Activated T-cell treated with anti-CD3 and anti-CD28 coated beads, Interleukin-2, amount 50 U/mL, for 4 hours (primary cell): ENCODE measurements at regions not wholly inside any gene's neighbourhood (a gene's known extent, or its start where the extent isn't known, plus 50 kb on each side); places are given as distances from the start of the nearest gene placed in this dataset.

Experiments used
- ATAC-seq, 2 donors: fragments of 200-7000 bp; cut with Tn5 transposase; one replicate each; pipeline ENCODE4 v1.10.0; 2021
- DNase-seq: peaks from one replicate; pipeline ENCODE4 v3.0.0-alpha.2; 2020
- H3K27me3 Mint-ChIP-seq: one replicate; pipeline ENCODE4 v1.8.0; 2021; ENCODE audit warnings: low read depth, mixed read lengths
- H3K36me3 Mint-ChIP-seq: one replicate; pipeline ENCODE4 v1.8.0; 2022; ENCODE audit warnings: mixed read lengths; ENCODE audit not compliant: insufficient read depth
- H3K4me1 Mint-ChIP-seq: one replicate; pipeline ENCODE4 v1.8.0; 2021; ENCODE audit warnings: low read depth, mixed read lengths
- H3K4me3 Mint-ChIP-seq: one replicate; pipeline ENCODE4 v1.8.0; 2021; ENCODE audit warnings: mild to moderate bottlenecking, moderate library complexity, mixed read lengths
- H3K9me3 Mint-ChIP-seq: one replicate; pipeline ENCODE4 v1.8.0; 2021; ENCODE audit warnings: mixed read lengths

DNA sequence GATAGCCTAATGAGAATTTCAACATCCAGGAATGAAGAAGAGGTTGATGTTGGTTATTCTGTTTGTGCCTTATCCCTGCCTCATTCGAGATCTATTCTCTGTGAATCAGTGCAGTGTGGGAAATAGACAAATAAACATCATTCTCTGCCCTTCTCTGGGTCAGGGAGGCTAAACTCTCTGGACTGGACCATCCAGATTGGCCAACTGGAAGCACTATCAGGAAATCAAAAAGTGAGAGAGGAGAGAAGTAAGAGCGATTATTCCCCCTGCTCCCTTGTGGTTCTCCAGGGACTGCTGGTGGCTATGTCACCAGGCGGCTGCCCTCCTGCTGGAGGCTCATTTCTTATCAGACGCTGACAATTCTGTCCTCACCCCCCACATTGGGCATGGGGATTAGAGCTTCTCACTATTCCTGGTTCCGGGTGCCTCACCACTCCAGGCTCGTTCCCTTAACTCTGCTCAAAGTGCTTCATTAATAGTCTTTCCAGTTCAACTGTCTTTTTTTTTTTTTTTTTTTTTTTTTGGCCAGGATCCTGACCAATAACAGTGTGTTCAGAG lies 201.7 kb upstream of the RREB1 start:
- H3K4me1 Mint-ChIP-seq: no peaks in the 10 kb centered on the region
- no peaks in the 10 kb centered on the region for H3K9me3 Mint-ChIP-seq
- ATAC-seq: no peak
- no peaks in the 10 kb centered on the region for H3K36me3 Mint-ChIP-seq
- peaks cover 4% of the 10 kb centered on the region for H3K27me3 Mint-ChIP-seq
- H3K4me3 Mint-ChIP-seq: no peak overlapping the region
- DNase-seq: no peak

DNA sequence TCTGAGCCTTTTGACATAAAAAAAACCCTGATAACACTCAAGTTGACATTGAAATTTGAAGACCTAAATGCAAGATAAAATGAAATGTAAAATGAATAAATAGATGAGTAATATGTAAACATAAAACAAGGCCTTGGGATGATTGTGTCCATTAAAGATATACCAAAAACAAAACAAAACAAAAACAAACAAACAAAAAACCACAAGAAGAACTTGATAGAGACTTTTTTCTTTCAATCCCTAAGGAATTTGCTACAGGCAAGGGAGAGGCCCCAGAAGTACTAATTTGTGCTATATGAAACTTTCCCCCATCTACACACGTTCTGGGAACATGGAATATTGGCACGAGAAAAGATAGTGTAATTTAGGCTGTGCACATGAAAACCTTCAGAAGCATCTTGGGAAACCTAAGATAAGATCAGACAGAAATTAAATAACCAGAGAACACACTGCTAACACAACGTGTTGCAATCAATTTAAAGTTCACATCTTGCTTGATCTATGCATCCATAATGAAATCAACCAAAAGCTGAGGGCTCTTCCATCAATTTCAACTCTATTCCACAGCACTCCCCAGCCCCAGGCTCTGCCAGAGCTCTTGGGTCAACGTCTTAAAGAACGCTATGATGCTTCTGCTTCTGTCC lies 201.1 kb upstream of the RREB1 start:
- DNase-seq (no peak), ATAC-seq (no peak)
- Mint-ChIP-seq H3K4me3 (no peak overlapping the region), H3K9me3 (no peaks in the 10 kb centered on the region), H3K4me1 (no peaks in the 10 kb centered on the region), H3K36me3 (no peaks in the 10 kb centered on the region), H3K27me3 (peaks cover 4% of the 10 kb centered on the region)

DNA sequence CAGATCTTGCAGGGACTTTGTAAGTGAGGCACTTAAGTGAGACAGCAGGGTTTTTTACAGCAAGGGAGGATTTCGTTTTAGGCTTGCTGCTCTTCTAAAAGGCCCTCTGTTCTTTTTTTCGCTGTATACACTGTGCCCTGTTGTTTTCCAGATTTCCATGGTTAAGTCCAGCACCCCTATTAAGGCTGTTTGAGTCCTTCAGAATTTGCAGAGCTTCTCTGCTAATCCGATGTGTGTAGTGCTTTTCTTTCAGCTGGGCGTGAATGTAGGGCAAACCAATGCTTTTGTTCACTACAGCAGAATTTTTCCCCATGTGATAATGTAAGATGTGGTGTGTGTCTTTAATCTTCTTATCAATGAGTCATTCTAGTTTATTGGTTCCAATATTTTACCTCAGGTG lies 200.5 kb upstream of the RREB1 start:
- DNase-seq (no peak), ATAC-seq (no peak)
- Mint-ChIP-seq H3K4me3 (no peak overlapping the region), H3K9me3 (no peaks in the 10 kb centered on the region), H3K36me3 (no peaks in the 10 kb centered on the region), H3K4me1 (no peaks in the 10 kb centered on the region), H3K27me3 (peaks cover 4% of the 10 kb centered on the region)

DNA sequence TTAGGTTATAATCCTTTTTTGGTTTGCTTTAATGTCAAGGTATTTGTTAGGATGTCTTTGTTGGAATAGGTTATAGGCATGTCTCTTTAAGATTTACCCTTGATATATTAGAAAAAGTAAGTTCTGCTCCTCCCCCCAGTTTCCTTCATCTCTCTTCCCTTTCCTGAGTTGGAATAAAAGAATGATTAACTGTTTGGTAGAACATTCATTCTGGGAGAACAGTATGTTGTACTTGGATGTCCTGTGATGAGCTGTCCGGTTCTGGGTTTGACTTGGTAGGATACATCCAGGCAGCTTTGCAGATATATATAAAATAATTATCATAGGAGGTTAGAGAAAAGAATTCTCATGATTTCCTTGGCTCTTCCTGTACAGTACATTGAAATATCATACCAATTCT lies 199.6 kb upstream of the RREB1 start:
- Mint-ChIP-seq H3K4me3 (no peak overlapping the region), H3K9me3 (no peaks in the 10 kb centered on the region), H3K36me3 (no peaks in the 10 kb centered on the region), H3K27me3 (peaks cover 4% of the 10 kb centered on the region), H3K4me1 (no peaks in the 10 kb centered on the region)
- DNase-seq (no peak), ATAC-seq (no peak)

DNA sequence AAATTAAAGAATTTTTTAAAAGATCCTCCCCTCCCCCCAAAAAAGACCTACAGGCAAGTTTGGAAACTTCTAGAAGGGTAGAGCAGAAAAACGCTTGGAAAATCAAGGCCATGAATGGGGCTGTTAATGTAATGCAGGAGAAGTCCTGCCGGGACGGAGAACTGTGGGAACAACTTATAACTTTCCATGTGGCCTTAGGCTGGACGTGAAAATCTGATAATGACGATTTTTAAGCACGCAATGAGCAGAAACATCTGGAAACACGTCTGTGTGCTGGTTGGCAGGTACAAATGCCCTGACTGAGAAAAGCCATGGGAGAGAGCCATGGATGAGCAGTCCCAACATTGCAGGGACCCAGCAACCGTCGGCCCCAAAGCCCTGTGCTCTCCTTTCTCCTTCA lies 198.7 kb upstream of the RREB1 start:
- Mint-ChIP-seq H3K4me1 (no peaks in the 10 kb centered on the region), H3K27me3 (peaks cover 7% of the 10 kb centered on the region), H3K9me3 (no peaks in the 10 kb centered on the region), H3K4me3 (no peak overlapping the region), H3K36me3 (no peaks in the 10 kb centered on the region)
- ATAC-seq (no peak), DNase-seq (no peak)

DNA sequence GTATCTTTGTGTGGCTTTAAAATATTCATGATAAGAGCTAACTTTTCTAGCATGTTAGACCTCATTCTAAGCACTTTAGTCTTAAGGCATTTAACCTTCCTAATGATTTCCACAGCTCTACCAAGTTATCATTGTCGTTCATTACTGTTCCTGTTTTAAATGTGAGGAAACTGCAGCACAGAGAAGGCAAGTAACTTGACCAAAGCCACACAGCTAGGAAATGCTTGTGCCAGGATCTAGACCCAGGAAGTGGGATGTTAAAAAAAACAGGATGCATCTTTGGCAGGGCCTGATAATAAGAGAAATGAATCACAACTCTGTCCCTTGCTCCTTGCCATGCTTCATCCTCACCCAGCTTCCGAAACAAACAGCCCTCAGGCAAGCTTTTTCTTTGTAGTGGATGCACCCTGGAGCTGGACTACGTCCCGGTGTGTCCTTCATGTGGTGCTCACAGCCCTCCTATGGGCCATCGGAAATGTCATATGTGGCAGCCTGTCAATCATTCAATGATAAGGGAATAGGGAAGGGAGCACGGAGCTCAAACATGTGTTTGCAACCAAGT lies 196.9 kb upstream of the RREB1 start:
- no peak for ATAC-seq
- Mint-ChIP-seq H3K9me3 (no peaks in the 10 kb centered on the region), H3K4me3 (no peak overlapping the region), H3K27me3 (peaks cover 7% of the 10 kb centered on the region), H3K4me1 (no peaks in the 10 kb centered on the region), H3K36me3 (no peaks in the 10 kb centered on the region)
- DNase-seq: no peak

DNA sequence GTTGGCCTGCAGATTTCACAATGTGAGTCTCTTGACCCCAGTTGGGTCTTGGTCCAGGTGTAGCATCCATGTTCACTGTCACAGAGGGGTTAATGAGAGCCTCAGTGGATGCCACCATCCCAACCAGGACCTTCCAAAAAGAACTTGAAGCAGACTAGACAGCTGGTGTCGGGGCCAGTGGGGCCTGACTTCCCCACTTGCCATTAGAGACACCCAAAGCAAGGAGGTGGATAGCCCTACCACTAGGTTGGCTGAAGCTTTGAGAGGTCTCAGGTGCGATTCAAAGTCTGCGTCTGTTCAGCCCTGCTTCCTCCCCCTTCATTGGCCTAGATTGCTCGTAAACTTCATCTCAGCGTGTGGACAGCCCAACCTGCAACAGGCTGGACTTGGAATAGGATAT lies 196.4 kb upstream of the RREB1 start:
- Mint-ChIP-seq H3K4me1 (peaks cover 5% of the 10 kb centered on the region), H3K36me3 (no peaks in the 10 kb centered on the region), H3K9me3 (no peaks in the 10 kb centered on the region), H3K4me3 (no peak overlapping the region), H3K27me3 (peaks cover 7% of the 10 kb centered on the region)
- no peak for DNase-seq
- ATAC-seq: no peak

DNA sequence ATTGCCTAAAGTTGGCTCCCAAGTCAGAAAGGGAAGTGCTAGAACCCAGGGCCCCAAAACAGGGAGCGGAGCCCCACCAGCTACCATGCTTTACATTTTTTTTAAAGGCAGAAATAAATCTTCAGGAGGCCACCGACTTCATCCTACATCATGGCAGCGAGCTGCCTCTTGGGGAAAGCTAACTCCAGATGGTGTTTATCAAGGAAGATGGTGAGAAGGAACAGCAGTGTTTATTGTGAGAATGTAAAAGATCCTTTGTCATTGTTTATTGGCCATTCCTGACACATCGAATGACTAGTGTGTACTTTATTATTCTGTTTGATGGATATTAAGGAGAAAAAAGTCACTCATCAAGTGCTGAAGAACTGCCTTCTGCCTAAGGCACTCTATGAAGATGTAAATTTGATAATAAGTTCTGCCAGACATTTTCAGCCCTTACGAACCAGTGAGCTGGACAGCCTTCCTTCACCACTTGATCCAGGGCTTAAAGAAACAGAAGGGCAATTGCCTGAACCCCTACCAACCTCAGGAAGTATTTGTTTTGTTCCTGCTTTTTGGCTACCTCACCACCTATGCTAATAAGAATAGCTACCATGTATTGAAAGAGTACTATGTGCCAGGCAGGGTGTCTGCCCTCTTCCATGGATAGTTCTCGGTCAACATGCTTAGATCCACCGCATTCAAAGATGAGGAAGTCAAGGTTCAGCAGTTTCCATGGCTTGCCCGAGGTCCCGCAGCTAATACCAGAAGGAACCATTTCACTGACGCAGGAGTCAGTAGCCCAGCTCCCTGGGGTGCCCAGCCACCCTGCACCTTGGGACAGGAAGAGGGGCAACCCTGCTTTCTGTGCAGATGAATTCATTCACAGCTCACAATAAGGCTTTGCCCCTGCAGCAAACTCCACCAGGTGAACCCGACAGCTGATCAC lies 194.7 kb upstream of the RREB1 start:
- Mint-ChIP-seq H3K4me3 (no peak overlapping the region), H3K27me3 (peaks cover 7% of the 10 kb centered on the region), H3K9me3 (no peaks in the 10 kb centered on the region), H3K36me3 (no peaks in the 10 kb centered on the region), H3K4me1 (peaks cover 7% of the 10 kb centered on the region)
- no peak for ATAC-seq
- no peak for DNase-seq

DNA sequence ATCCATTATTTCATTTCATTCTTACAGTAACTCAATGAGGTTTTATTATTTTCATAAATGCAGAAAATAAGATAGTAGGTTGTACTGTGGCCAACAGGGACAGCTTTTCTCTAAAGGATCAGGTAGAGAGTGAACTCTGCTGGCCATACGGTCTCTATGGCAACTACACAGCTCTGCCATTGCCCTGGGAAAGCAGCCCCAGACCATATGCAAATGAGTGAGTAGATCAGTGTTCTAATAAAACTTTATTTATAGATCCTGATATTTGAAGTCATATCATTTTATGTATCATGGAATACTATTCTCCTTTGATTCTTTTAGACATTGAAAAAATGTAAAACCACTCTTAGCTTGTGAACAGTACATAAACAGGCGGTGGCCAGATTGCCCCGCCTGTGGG lies 192.5 kb upstream of the RREB1 start:
- Mint-ChIP-seq H3K4me1 (peaks cover 9% of the 10 kb centered on the region), H3K27me3 (peaks cover 6% of the 10 kb centered on the region), H3K36me3 (no peaks in the 10 kb centered on the region), H3K4me3 (no peak overlapping the region), H3K9me3 (no peaks in the 10 kb centered on the region)
- DNase-seq (no peak), ATAC-seq (no peak)

DNA sequence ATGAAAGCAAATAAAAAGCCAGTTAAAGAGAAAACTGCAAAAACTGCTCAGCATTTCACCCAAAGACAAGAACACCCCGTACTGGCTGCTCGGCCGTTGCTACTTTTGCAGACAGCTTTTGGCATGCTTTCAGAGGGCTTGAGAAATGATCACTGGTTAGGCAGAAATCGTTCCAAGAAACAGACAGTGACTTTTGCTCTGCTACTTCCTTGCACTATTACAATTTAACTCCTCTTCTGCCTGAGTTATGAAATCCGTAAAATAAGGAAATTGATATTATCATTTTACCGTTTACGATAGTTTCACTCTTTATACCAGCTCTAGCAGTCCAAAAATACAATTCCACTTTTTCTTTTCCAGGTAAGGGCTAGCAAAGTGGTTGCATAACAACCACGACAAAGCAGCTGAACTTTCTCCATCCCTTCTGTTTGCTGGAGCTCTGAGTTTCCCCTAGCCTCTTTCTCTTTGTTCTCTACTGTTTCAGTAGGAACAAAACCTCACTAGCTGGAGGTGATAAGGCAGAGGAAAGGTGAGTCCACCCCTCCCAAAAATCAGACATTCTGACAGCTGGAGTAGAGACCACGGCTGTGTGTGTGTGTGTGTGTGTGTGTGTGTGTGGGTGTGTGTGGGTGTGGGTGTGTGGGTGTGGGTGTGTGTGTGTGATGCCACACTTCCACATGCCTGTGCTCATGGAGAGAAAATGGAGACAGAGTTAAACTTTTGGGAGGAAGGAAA lies 191.8 kb upstream of the RREB1 start:
- DNase-seq (no peak), ATAC-seq (no peak)
- no peaks in the 10 kb centered on the region for H3K9me3 Mint-ChIP-seq
- peaks cover 9% of the 10 kb centered on the region for H3K4me1 Mint-ChIP-seq
- H3K4me3 Mint-ChIP-seq: peak overlapping the region; percentile 28
- H3K27me3 Mint-ChIP-seq: peaks cover 14% of the 10 kb centered on the region
- no peaks in the 10 kb centered on the region for H3K36me3 Mint-ChIP-seq

DNA sequence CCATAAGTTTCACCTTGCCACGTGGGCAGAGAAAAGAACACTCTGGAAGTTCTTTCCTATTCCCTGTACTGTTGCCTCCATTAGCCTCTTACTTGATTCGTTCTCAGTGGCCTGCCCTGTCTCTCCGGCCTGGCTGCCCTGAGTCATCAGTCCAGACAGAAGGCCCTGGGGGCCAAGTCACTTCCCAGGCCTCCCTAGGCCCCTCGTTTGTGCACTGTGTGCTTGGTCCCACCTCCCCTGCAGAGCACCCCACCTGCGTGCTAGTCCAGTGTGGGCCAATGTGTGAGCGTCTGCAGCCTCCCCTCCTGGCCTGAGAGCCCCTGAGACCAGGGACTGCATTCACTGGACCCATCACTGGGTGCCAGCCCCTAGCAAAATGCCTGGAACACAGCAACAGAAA lies 191.2 kb upstream of the RREB1 start:
- no peak overlapping the region for H3K4me3 Mint-ChIP-seq
- DNase-seq: no peak
- H3K4me1 Mint-ChIP-seq: peaks cover 9% of the 10 kb centered on the region
- H3K9me3 Mint-ChIP-seq: no peaks in the 10 kb centered on the region
- no peaks in the 10 kb centered on the region for H3K36me3 Mint-ChIP-seq
- no peak for ATAC-seq
- H3K27me3 Mint-ChIP-seq: peaks cover 14% of the 10 kb centered on the region

DNA sequence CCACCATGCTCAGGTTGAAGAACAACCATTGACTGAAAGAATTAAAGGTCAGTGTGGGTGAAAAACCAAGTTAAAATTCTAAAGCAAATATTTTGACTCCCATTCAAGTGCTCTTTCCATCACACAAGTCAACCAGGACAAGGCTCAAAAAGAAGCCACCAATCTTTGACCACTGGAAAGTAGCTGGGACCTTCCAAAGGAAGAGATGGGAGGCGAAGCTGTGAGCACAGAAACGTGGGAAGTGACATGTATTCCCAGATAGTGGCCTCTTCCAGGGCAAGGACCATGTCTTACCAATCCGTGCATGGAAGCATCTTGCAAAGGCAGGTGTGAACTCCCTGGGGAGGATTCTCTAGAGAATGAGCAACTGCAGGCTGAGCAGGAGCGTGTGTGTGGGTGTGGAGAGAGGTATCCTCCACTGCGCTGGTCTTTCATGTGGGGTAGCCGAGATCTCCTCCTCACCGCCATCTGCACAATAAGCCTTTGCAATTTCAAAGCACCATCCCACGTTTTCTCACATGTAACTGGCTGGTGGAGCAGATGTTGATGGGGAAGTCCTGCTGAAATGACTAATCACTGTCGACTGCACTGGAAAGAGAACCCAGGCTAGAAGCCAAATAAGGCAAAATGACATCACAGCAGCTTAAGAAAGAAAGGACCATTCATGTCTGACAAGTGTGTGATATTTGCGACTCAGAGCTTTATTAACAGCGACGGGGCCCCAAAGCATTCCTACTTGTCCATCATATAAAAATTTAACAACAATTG lies 189.4 kb upstream of the RREB1 start:
- peak; percentile 97 to 98 for ATAC-seq
- H3K27me3 Mint-ChIP-seq: peaks cover 14% of the 10 kb centered on the region
- H3K4me1 Mint-ChIP-seq: peaks cover 9% of the 10 kb centered on the region
- H3K36me3 Mint-ChIP-seq: no peaks in the 10 kb centered on the region
- no peaks in the 10 kb centered on the region for H3K9me3 Mint-ChIP-seq
- peak; percentile 43 for DNase-seq
- no peak overlapping the region for H3K4me3 Mint-ChIP-seq

DNA sequence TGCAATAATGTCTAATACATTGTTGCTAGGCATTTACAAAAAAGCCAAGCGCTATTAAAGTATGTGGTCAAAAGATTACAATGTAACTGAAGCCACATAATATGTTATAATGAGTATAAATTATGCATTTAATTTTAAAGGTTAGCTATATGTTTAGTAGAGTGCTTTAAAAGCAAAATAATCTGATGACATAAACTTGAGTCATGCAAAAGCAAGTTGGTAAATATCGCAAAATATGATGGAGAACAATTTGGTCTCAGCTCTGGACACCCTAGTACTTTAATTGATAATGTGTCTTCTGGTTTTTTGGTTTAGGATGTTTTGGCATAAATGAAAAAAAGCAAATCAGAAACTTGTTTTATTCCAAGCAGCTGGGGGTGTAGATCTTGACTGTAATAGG lies 188.6 kb upstream of the RREB1 start:
- Mint-ChIP-seq H3K27me3 (peaks cover 10% of the 10 kb centered on the region), H3K4me3 (no peak overlapping the region), H3K36me3 (no peaks in the 10 kb centered on the region), H3K9me3 (no peaks in the 10 kb centered on the region), H3K4me1 (peaks cover 9% of the 10 kb centered on the region)
- DNase-seq: no peak
- no peak for ATAC-seq
